Stomach smooth muscle (tissue), 2 donors: ENCODE measurements at regions not wholly inside any gene's neighbourhood (a gene's known extent, or its start where the extent isn't known, plus 50 kb on each side); places are given as distances from the start of the nearest gene placed in this dataset.

Source experiments
- H3K27ac ChIP-seq: one replicate; pipeline ENCODE4 v1.7.0; 2013; ENCODE audit warnings: mild to moderate bottlenecking, low read length, inconsistent platforms
- H3K27me3 ChIP-seq, 2 donors: one replicate each; pipeline ENCODE4 v1.7.0; 2013; ENCODE audit warnings: low read length in 2 of 2; ENCODE audit not compliant: insufficient read depth in 2 of 2, control insufficient read depth in 1 of 2
- H3K36me3 ChIP-seq, 2 donors: one replicate each; pipeline ENCODE4 v1.7.0; 2013; ENCODE audit warnings: low read length in 2 of 2; ENCODE audit not compliant: control insufficient read depth in 2 of 2, insufficient read depth in 2 of 2
- H3K4me1 ChIP-seq: one replicate; pipeline ENCODE4 v1.7.0; 2013; ENCODE audit warnings: low read length; ENCODE audit not compliant: control insufficient read depth, insufficient read depth
- H3K4me3 ChIP-seq, 2 donors: one replicate each; pipeline ENCODE4 v1.7.0; 2013; ENCODE audit warnings: low read length in 2 of 2
- H3K9ac ChIP-seq, 2 donors: one replicate each; pipeline ENCODE4 v1.7.0; 2013; ENCODE audit warnings: low read length in 2 of 2, mild to moderate bottlenecking in 1 of 2
- H3K9me3 ChIP-seq, 2 donors: one replicate each; pipeline ENCODE4 v1.7.0; 2013; ENCODE audit warnings: low read length in 2 of 2; ENCODE audit not compliant: control insufficient read depth in 2 of 2
- donor health status: healthy.
- donor health status: Pancreatic carcinoma.

GRCh38 chr4:30870513-30870912 lies 150.3 kb downstream of the PCDH7 start:
- Histone ChIP-seq H3K4me1 (peaks cover 8% of the 10 kb centered on the region), H3K36me3 (no peaks in the 10 kb centered on the region), H3K9me3 (no peaks in the 10 kb centered on the region), H3K27me3 (no peaks in the 10 kb centered on the region), H3K4me3 (no peak overlapping the region), H3K27ac (no peak overlapping the region), H3K9ac (no peak overlapping the region)

GRCh38 chr4:30875658-30876269 lies 155.6 kb downstream of the PCDH7 start:
- no peaks in the 10 kb centered on the region for H3K36me3 ChIP-seq
- no peak overlapping the region for H3K4me3 ChIP-seq
- no peak overlapping the region for H3K9ac ChIP-seq
- H3K9me3 ChIP-seq, result no peaks in the 10 kb centered on the region
- H3K27ac ChIP-seq, result no peak overlapping the region
- H3K4me1 ChIP-seq, result no peaks in the 10 kb centered on the region
- no peaks in the 10 kb centered on the region for H3K27me3 ChIP-seq

GRCh38 chr4:30879855-30880598 lies 159.9 kb downstream of the PCDH7 start:
- Histone ChIP-seq H3K9ac (no peak overlapping the region), H3K27me3 (no peaks in the 10 kb centered on the region), H3K36me3 (no peaks in the 10 kb centered on the region), H3K27ac (no peak overlapping the region), H3K4me1 (no peaks in the 10 kb centered on the region), H3K9me3 (no peaks in the 10 kb centered on the region), H3K4me3 (no peak overlapping the region)

- no peaks in the 10 kb centered on the region for H3K9me3 ChIP-seq
- no peaks in the 10 kb centered on the region for H3K4me1 ChIP-seq
- H3K4me3 ChIP-seq, result no peak overlapping the region
- no peak overlapping the region for H3K9ac ChIP-seq
- no peaks in the 10 kb centered on the region for H3K36me3 ChIP-seq
- H3K27ac ChIP-seq, result no peak overlapping the region
- H3K27me3 ChIP-seq, result no peaks in the 10 kb centered on the region
Measured at GRCh38 chr4:30881985-30882384, 161.8 kb downstream of the PCDH7 start.

GRCh38 chr4:30882443-30882842 lies 162.3 kb downstream of the PCDH7 start:
- no peaks in the 10 kb centered on the region for H3K36me3 ChIP-seq
- H3K9ac ChIP-seq, result no peak overlapping the region
- no peaks in the 10 kb centered on the region for H3K9me3 ChIP-seq
- no peak overlapping the region for H3K27ac ChIP-seq
- no peaks in the 10 kb centered on the region for H3K27me3 ChIP-seq
- no peak overlapping the region for H3K4me3 ChIP-seq
- H3K4me1 ChIP-seq, result no peaks in the 10 kb centered on the region

- no peaks in the 10 kb centered on the region for H3K9me3 ChIP-seq
- H3K27me3 ChIP-seq, result no peaks in the 10 kb centered on the region
- H3K9ac ChIP-seq, result no peak overlapping the region
- no peaks in the 10 kb centered on the region for H3K36me3 ChIP-seq
- no peaks in the 10 kb centered on the region for H3K4me1 ChIP-seq
- no peak overlapping the region for H3K4me3 ChIP-seq
- no peak overlapping the region for H3K27ac ChIP-seq
Measured at GRCh38 chr4:30882995-30883675, 163.0 kb downstream of the PCDH7 start.

- H3K9me3 ChIP-seq, result no peaks in the 10 kb centered on the region
- no peaks in the 10 kb centered on the region for H3K4me1 ChIP-seq
- H3K27ac ChIP-seq, result no peak overlapping the region
- H3K36me3 ChIP-seq, result no peaks in the 10 kb centered on the region
- H3K27me3 ChIP-seq, result no peaks in the 10 kb centered on the region
- no peak overlapping the region for H3K9ac ChIP-seq
- no peak overlapping the region for H3K4me3 ChIP-seq
Measured at GRCh38 chr4:30901461-30902451, 181.6 kb downstream of the PCDH7 start.

GRCh38 chr4:30903502-30904214 lies 183.5 kb downstream of the PCDH7 start:
- Histone ChIP-seq H3K9ac (no peak overlapping the region), H3K27me3 (no peaks in the 10 kb centered on the region), H3K4me3 (no peak overlapping the region), H3K36me3 (no peaks in the 10 kb centered on the region), H3K27ac (no peak overlapping the region), H3K9me3 (no peaks in the 10 kb centered on the region), H3K4me1 (no peaks in the 10 kb centered on the region)

GRCh38 chr4:30904215-30904555 lies 184.0 kb downstream of the PCDH7 start:
- H3K27ac ChIP-seq, result no peak overlapping the region
- H3K9ac ChIP-seq, result no peak overlapping the region
- H3K9me3 ChIP-seq, result no peaks in the 10 kb centered on the region
- H3K4me1 ChIP-seq, result no peaks in the 10 kb centered on the region
- H3K4me3 ChIP-seq, result no peak overlapping the region
- no peaks in the 10 kb centered on the region for H3K36me3 ChIP-seq
- no peaks in the 10 kb centered on the region for H3K27me3 ChIP-seq

- no peak overlapping the region for H3K4me3 ChIP-seq
- H3K4me1 ChIP-seq, result no peaks in the 10 kb centered on the region
- H3K27ac ChIP-seq, result no peak overlapping the region
- no peaks in the 10 kb centered on the region for H3K27me3 ChIP-seq
- H3K36me3 ChIP-seq, result no peaks in the 10 kb centered on the region
- no peaks in the 10 kb centered on the region for H3K9me3 ChIP-seq
- H3K9ac ChIP-seq, result no peak overlapping the region
Measured at GRCh38 chr4:30904588-30904987, 184.4 kb downstream of the PCDH7 start.
